Testis (tissue), 2 donors: ENCODE measurements at regions not wholly inside any gene's neighbourhood (a gene's known extent, or its start where the extent isn't known, plus 50 kb on each side); places are given as distances from the start of the nearest gene placed in this dataset.

Experiments
- CTCF ChIP-seq, 3 experiments: fragments of 450-650 bp in 2 of 3; fragments of 200-600 bp in 1 of 3; sonication (generic) in 1 of 3; IDR thresholded peaks; one replicate each; pipeline ENCODE4 v1.5.1; 2016 to 2019; ENCODE audit warnings: antibody characterized with exemption in 3 of 3, mild to moderate bottlenecking in 2 of 3, moderate library complexity in 1 of 3
- POLR2A ChIP-seq: fragments of 450-650 bp; IDR thresholded peaks from one replicate; pipeline ENCODE4 v1.6.1; 2017; ENCODE audit warnings: antibody characterized with exemption, mild to moderate bottlenecking, moderate library complexity

GRCh38 chr22:49457946-49458707 lies 369.5 kb downstream of the BRD1 start:
- TF ChIP-seq CTCF (IDR thresholded peaks at IDR 0.05) (no peak), POLR2A (no peak)
